Uterus (tissue), 2 donors: ENCODE measurements at regions not wholly inside any gene's neighbourhood (a gene's known extent, or its start where the extent isn't known, plus 50 kb on each side); places are given as distances from the start of the nearest gene placed in this dataset.

Experiments used
- CTCF ChIP-seq, 4 experiments: fragments of 200-600 bp in 2 of 4; fragments of 450-650 bp in 2 of 4; sonication (generic) in 2 of 4; IDR thresholded peaks; one replicate each; pipeline ENCODE4 v1.5.1; 2016 to 2019; ENCODE audit warnings: antibody characterized with exemption in 4 of 4, mild to moderate bottlenecking in 2 of 4, moderate library complexity in 1 of 4
- POLR2A ChIP-seq, 2 donors: fragments of 450-650 bp; IDR thresholded peaks; one replicate each; pipeline ENCODE4 v1.6.1; 2016; ENCODE audit warnings: antibody characterized with exemption in 2 of 2, mild to moderate bottlenecking in 1 of 2, moderate library complexity in 1 of 2

GRCh38 chr9:73294336-73294735, 142.7 kb downstream of the ANXA1 start:
- TF ChIP-seq CTCF (IDR thresholded peaks at IDR 0.05) (no peak), POLR2A (IDR thresholded peaks at IDR 0.05) (no peak)
